ENCODE measurements at regions not wholly inside any gene's neighbourhood (a gene's known extent, or its start where the extent isn't known, plus 50 kb on each side); places are given as distances from the start of the nearest gene placed in this dataset.
A peak's percentile ranks its signal among the peaks of the same experiment; 100 is the strongest.

DNA sequence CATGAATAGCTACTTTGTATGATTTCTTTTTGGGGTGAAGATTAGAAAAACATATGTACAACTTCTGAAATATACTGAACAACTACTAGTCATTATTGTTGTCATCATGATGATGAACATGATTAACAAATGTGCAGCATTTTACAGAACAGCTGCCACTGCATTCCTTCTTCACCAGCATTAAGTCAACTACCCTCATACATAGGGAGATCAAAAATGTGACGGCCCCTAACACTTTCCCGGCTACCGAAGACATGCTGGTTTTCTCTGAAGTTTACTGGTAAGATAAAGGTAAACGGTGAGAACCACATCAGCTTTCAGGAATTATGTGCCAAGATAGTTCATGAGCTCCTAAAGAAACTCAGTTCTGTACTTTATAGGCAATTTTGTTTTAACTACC, 121.0 kb upstream of the LRATD1 start:
- DNase-seq: no peak
- H3K36me3 ChIP-seq (replicated peaks): no peaks in the 10 kb centered on the region
- no peak overlapping the region for H3K4me3 ChIP-seq (ENCODE audit: low read depth, low read length)
- in situ Hi-C loops (cut with HindIII; ENCODE audit: low pct_ligation_motif_present, low sequenced_read_pairs): no loop called here
- TF ChIP-seq, protein P1, sequence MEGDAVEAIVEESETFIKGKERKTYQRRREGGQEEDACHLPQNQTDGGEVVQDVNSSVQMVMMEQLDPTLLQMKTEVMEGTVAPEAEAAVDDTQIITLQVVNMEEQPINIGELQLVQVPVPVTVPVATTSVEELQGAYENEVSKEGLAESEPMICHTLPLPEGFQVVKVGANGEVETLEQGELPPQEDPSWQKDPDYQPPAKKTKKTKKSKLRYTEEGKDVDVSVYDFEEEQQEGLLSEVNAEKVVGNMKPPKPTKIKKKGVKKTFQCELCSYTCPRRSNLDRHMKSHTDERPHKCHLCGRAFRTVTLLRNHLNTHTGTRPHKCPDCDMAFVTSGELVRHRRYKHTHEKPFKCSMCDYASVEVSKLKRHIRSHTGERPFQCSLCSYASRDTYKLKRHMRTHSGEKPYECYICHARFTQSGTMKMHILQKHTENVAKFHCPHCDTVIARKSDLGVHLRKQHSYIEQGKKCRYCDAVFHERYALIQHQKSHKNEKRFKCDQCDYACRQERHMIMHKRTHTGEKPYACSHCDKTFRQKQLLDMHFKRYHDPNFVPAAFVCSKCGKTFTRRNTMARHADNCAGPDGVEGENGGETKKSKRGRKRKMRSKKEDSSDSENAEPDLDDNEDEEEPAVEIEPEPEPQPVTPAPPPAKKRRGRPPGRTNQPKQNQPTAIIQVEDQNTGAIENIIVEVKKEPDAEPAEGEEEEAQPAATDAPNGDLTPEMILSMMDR (IDR thresholded peaks at IDR 0.05; ENCODE audit: low read depth, low read length, missing control alignments): no peak
- no peak overlapping the region for H3K27ac ChIP-seq
- no peaks in the 10 kb centered on the region for H3K27me3 ChIP-seq (replicated peaks)

DNA sequence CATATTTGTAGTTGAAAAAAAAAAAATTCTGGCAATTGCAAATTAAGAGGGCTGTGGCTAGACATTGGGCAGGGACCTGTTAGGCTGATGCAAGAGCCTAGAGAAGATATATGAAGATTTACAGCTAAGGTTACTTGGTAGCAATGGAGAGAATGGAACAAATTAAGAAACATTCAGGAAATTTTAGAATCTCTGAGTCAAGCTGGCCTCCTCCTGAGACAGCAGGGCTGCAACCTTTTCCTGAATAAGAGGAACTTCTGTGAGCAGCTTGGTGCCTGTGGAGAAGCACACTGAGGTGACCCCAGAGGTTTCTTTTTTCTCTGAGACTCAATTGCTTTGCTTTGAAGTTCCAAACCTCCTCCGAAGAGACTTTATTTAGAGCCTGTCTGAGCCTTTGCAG, 118.6 kb upstream of the LRATD1 start:
- Histone ChIP-seq H3K36me3 (replicated peaks) (no peaks in the 10 kb centered on the region), H3K27me3 (replicated peaks) (no peaks in the 10 kb centered on the region), H3K27ac (no peak overlapping the region), H3K4me3 (ENCODE audit: low read depth, low read length) (no peak overlapping the region)
- in situ Hi-C loops (cut with HindIII; ENCODE audit: low pct_ligation_motif_present, low sequenced_read_pairs): no loop called here
- DNase-seq: no peak
- TF ChIP-seq, protein P1 (IDR thresholded peaks at IDR 0.05; ENCODE audit: low read depth, low read length, missing control alignments): no peak

DNA sequence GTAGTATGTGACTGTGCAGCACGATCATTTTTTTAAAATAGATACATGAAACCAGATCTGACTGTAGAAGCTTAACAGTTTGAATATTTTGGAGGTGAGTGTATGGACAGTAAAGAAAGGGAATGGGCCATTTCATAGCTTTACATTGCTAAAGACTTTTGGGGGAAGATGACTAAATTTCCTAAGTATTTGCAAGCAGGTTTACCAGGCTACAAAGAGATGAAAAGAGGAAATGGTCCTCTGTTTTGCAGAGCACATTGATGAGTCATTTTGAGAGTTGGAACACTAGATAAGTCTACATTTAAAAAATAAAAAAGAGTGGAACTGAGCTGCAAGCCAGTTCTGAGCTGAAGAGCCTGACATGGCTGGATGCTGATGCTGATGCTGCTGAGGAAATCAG, 115.7 kb upstream of the LRATD1 start:
- Histone ChIP-seq H3K27ac (no peak overlapping the region), H3K36me3 (replicated peaks) (no peaks in the 10 kb centered on the region), H3K27me3 (replicated peaks) (no peaks in the 10 kb centered on the region), H3K4me3 (ENCODE audit: low read depth, low read length) (no peak overlapping the region)
- DNase-seq: peak; percentile 27
- TF ChIP-seq, protein P1 (IDR thresholded peaks at IDR 0.05; ENCODE audit: low read depth, low read length, missing control alignments): no peak
- in situ Hi-C loops (cut with HindIII; ENCODE audit: low pct_ligation_motif_present, low sequenced_read_pairs): no loop called here

DNA sequence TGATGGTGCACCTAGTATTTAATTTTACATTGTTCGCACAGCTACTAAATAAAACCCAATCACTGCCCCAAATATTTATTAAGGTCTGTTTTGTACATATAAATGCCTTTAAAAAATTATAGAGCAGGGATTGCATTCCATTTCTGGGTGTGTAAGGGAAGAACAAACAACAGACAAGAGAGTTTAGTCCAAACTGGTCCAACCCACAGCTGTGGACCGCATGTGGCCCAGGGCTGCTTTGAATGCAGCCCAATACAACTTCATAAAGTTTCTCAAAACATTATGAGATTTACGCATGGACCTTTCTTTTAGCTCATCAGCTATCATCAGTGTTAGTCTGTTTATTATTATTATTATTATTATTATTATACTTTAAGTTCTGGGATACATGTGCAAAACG, 114.8 kb upstream of the LRATD1 start:
- in situ Hi-C loops (cut with HindIII; ENCODE audit: low pct_ligation_motif_present, low sequenced_read_pairs): no loop called here
- DNase-seq: no peak
- Histone ChIP-seq H3K36me3 (replicated peaks) (no peaks in the 10 kb centered on the region), H3K27me3 (replicated peaks) (no peaks in the 10 kb centered on the region), H3K4me3 (ENCODE audit: low read depth, low read length) (no peak overlapping the region), H3K27ac (no peak overlapping the region)
- TF ChIP-seq, protein P1 (IDR thresholded peaks at IDR 0.05; ENCODE audit: low read depth, low read length, missing control alignments): no peak

- H3K27me3 ChIP-seq (replicated peaks): no peaks in the 10 kb centered on the region
- no peak overlapping the region for H3K27ac ChIP-seq
- in situ Hi-C loops (cut with HindIII; ENCODE audit: low pct_ligation_motif_present, low sequenced_read_pairs): no loop called here
- DNase-seq: no peak
- TF ChIP-seq, protein P1 (IDR thresholded peaks at IDR 0.05; ENCODE audit: low read depth, low read length, missing control alignments): no peak
- no peaks in the 10 kb centered on the region for H3K36me3 ChIP-seq (replicated peaks)
- H3K4me3 ChIP-seq (ENCODE audit: low read depth, low read length): no peak overlapping the region
These were observed 112.1 kb upstream of the LRATD1 start for GRCh38 chr2:14520385-14520945.

All from brain microvascular endothelial cell (primary cell).